H9 (cell line): ENCODE measurements at regions not wholly inside any gene's neighbourhood (a gene's known extent, or its start where the extent isn't known, plus 50 kb on each side); places are given as distances from the start of the nearest gene placed in this dataset.

Source experiments
- DNase-seq: peaks from one replicate; pipeline ENCODE4 v3.0.0-alpha.2; 2017
- H2AFZ ChIP-seq: one replicate; pipeline ENCODE4 v1.6.1; 2013; ENCODE audit warnings: mild to moderate bottlenecking, low read length, control low read depth, moderate library complexity
- H2AK5ac ChIP-seq: 2 replicates; pipeline ENCODE4 v1.6.1; 2013; ENCODE audit warnings: low read length, control low read depth, mixed read lengths; ENCODE audit not compliant: insufficient read length
- H2BK120ac ChIP-seq: one replicate; pipeline ENCODE4 v1.6.1; 2013; ENCODE audit warnings: low read depth, mild to moderate bottlenecking, low read length, control low read depth, inconsistent platforms; ENCODE audit not compliant: poor library complexity, severe bottlenecking
- H2BK12ac ChIP-seq: 2 replicates; pipeline ENCODE4 v1.6.1; 2013; ENCODE audit warnings: low read length, control low read depth, mixed read lengths, low read depth; ENCODE audit not compliant: insufficient read length
- H2BK15ac ChIP-seq: 2 replicates; pipeline ENCODE4 v1.6.1; 2013; ENCODE audit warnings: low read depth, low read length, control low read depth
- H2BK20ac ChIP-seq: one replicate; pipeline ENCODE4 v1.6.1; 2013; ENCODE audit warnings: low read depth, mild to moderate bottlenecking, low read length, control low read depth, inconsistent platforms; ENCODE audit not compliant: poor library complexity, severe bottlenecking
- H2BK5ac ChIP-seq: 2 replicates; pipeline ENCODE4 v1.6.1; 2013; ENCODE audit warnings: low read length, control low read depth, mixed read lengths; ENCODE audit not compliant: insufficient read length
- H3K14ac ChIP-seq: 2 replicates; pipeline ENCODE4 v1.6.1; 2013; ENCODE audit warnings: low read length, control low read depth; ENCODE audit not compliant: insufficient read depth
- H3K18ac ChIP-seq: 2 replicates; pipeline ENCODE4 v1.6.1; 2013; ENCODE audit warnings: low read depth, mild to moderate bottlenecking, mixed read lengths, low read length, control low read depth; ENCODE audit not compliant: insufficient read length
- H3K23ac ChIP-seq: 2 replicates; pipeline ENCODE4 v1.6.1; 2013; ENCODE audit warnings: low read length, control low read depth, mixed read lengths, low read depth; ENCODE audit not compliant: insufficient read length
- H3K23me2 ChIP-seq: 2 replicates; pipeline ENCODE4 v1.6.1; 2013; ENCODE audit warnings: low read depth, mild to moderate bottlenecking, mixed read lengths, low read length, control low read depth; ENCODE audit not compliant: insufficient read length, poor library complexity, severe bottlenecking
- H3K27ac ChIP-seq: 2 replicates; pipeline ENCODE4 v1.5.1; 2013; ENCODE audit warnings: low read length, control low read depth, mixed read lengths, low read depth; ENCODE audit not compliant: insufficient read length
- H3K27me3 ChIP-seq: 2 replicates; pipeline ENCODE4 v1.6.1; 2013; ENCODE audit warnings: low read length, control low read depth, inconsistent platforms; ENCODE audit not compliant: insufficient read depth
- H3K4ac ChIP-seq: 2 replicates; pipeline ENCODE4 v1.6.1; 2013; ENCODE audit warnings: low read depth, mild to moderate bottlenecking, control low read depth, inconsistent platforms, low read length, moderate library complexity
- H3K4me1 ChIP-seq: 2 replicates; pipeline ENCODE4 v1.6.1; 2013; ENCODE audit warnings: low read length, control low read depth, inconsistent platforms; ENCODE audit not compliant: insufficient read depth
- H3K4me2 ChIP-seq: 2 replicates; pipeline ENCODE4 v1.6.1; 2013; ENCODE audit warnings: low read length, control low read depth, mixed read lengths; ENCODE audit not compliant: insufficient read length, insufficient read depth
- H3K56ac ChIP-seq: 2 replicates; pipeline ENCODE4 v1.6.1; 2013; ENCODE audit warnings: low read depth, mild to moderate bottlenecking, mixed read lengths, low read length, control low read depth; ENCODE audit not compliant: insufficient read length
- H3K79me1 ChIP-seq: 2 replicates; pipeline ENCODE4 v1.6.1; 2013; ENCODE audit warnings: low read depth, mild to moderate bottlenecking, moderate library complexity, low read length, control low read depth, inconsistent platforms; ENCODE audit not compliant: insufficient read depth, poor library complexity, severe bottlenecking
- H3K79me2 ChIP-seq: 2 replicates; pipeline ENCODE4 v1.6.1; 2013; ENCODE audit warnings: low read length, control low read depth, inconsistent platforms; ENCODE audit not compliant: insufficient read depth
- H3K9ac ChIP-seq: 2 replicates; pipeline ENCODE4 v1.6.1; 2013; ENCODE audit warnings: low read length, control low read depth, mixed read lengths; ENCODE audit not compliant: insufficient read length; ENCODE audit errors: extremely low read depth
- H3K9me3 ChIP-seq: one replicate; pipeline ENCODE4 v1.6.1; 2013; ENCODE audit warnings: low read depth, low read length, inconsistent platforms; ENCODE audit not compliant: control insufficient read depth
- H3T11ph ChIP-seq: one replicate; pipeline ENCODE4 v1.6.1; 2013; ENCODE audit warnings: mild to moderate bottlenecking, low read length, control low read depth, inconsistent platforms
- H4K20me1 ChIP-seq: one replicate; pipeline ENCODE4 v1.6.1; 2013; ENCODE audit not compliant: control insufficient read depth, insufficient read length, insufficient read depth
- H4K5ac ChIP-seq: 2 replicates; pipeline ENCODE4 v1.6.1; 2013; ENCODE audit warnings: low read depth, mild to moderate bottlenecking, mixed read lengths, low read length, control low read depth; ENCODE audit not compliant: insufficient read length
- H4K8ac ChIP-seq: replicated peaks from 2 replicates; pipeline ENCODE4 v1.6.1; 2013; ENCODE audit warnings: low read length, control low read depth, mixed read lengths, low read depth; ENCODE audit not compliant: insufficient read length
- H4K91ac ChIP-seq: 2 replicates; pipeline ENCODE4 v1.6.1; 2013; ENCODE audit warnings: low read depth, mild to moderate bottlenecking, moderate library complexity, mixed read lengths, low read length, control low read depth; ENCODE audit not compliant: insufficient read length
- H3K27ac Mint-ChIP-seq, 3 experiments: 2 replicates in 2 of 3; 3 replicates in 1 of 3; pipeline ENCODE4 v1.8.0; 2020 to 2021; ENCODE audit warnings: mixed read lengths in 3 of 3, mild to moderate bottlenecking in 1 of 3, moderate library complexity in 1 of 3
- H3K27me3 Mint-ChIP-seq: 2 replicates; pipeline ENCODE4 v1.8.0; 2021; ENCODE audit warnings: low read depth, mild to moderate bottlenecking, moderate library complexity, mixed read lengths
- H3K36me3 Mint-ChIP-seq, 3 experiments: 2 replicates in 2 of 3; 3 replicates in 1 of 3; pipeline ENCODE4 v1.8.0; 2020 to 2021; ENCODE audit warnings: low read depth in 3 of 3, mixed read lengths in 3 of 3; ENCODE audit not compliant: insufficient read depth in 1 of 3
- H3K4me1 Mint-ChIP-seq, 2 experiments: 2 replicates each; pipeline ENCODE4 v1.8.0; 2020; ENCODE audit warnings: mixed read lengths in 2 of 2
- H3K4me3 Mint-ChIP-seq, 2 experiments: 2 replicates in 1 of 2; 3 replicates in 1 of 2; pipeline ENCODE4 v1.8.0; 2020 to 2021; ENCODE audit warnings: mild to moderate bottlenecking in 2 of 2, mixed read lengths in 2 of 2, moderate library complexity in 1 of 2
- H3K9me3 Mint-ChIP-seq, 2 experiments: 2 replicates in 1 of 2; 3 replicates in 1 of 2; pipeline ENCODE4 v1.8.0; 2020; ENCODE audit warnings: mild to moderate bottlenecking in 2 of 2, mixed read lengths in 2 of 2, moderate library complexity in 1 of 2
- CTCF ChIP-seq: fragments of 200-600 bp; sonication (generic); conservative IDR thresholded peaks from 3 replicates; pipeline ENCODE4 v1.8.0; 2021; ENCODE audit warnings: antibody characterized with exemption, mild to moderate bottlenecking
- WGBS: extraction: QIAGEN DNeasy Blood & Tissue Kit; methylation state at CpG from one replicate; pipeline ENCODE4 v1.1.7; 2013; ENCODE audit warnings: missing lambda C conversion rate, low lambda C conversion rate, mixed read lengths; ENCODE audit not compliant: insufficient read length; ENCODE audit errors: extremely low coverage; 5-methylcytosine and 5-hydroxymethylcytosine counted together

GRCh38 chr4:175511861-175512260 is 300.2 kb downstream of the GPM6A start:
- H2BK12ac ChIP-seq: no peak overlapping the region
- no peak for DNase-seq
- H3K27me3 ChIP-seq: no peaks in the 10 kb centered on the region
- Mint-ChIP-seq H3K27ac (no peak overlapping the region), H3K4me3 (no peak overlapping the region), H3K4me1 (no peaks in the 10 kb centered on the region), H3K36me3 (no peaks in the 10 kb centered on the region), H3K9me3 (no peaks in the 10 kb centered on the region), H3K27me3 (no peaks in the 10 kb centered on the region; the same call in 1 of the 2 replicates)
- no peak for TF ChIP-seq CTCF
- H4K8ac ChIP-seq: no peak overlapping the region
- no peak overlapping the region for H3K14ac ChIP-seq
- H3T11ph ChIP-seq: no peak overlapping the region
- H2BK20ac ChIP-seq: no peak overlapping the region
- no peaks in the 10 kb centered on the region for H3K79me2 ChIP-seq
- no peaks in the 10 kb centered on the region for H4K20me1 ChIP-seq
- no peaks in the 10 kb centered on the region for H3K23me2 ChIP-seq
- no peak overlapping the region for H4K91ac ChIP-seq
- H2BK120ac ChIP-seq: no peak overlapping the region
- no peak overlapping the region for H2BK15ac ChIP-seq
- no peak overlapping the region for H2AFZ ChIP-seq
- no peak overlapping the region for H3K27ac ChIP-seq
- no peak overlapping the region for H3K18ac ChIP-seq
- H2AK5ac ChIP-seq: no peak overlapping the region
- H4K5ac ChIP-seq: no peak overlapping the region
- H3K56ac ChIP-seq: no peak overlapping the region
- no peaks in the 10 kb centered on the region for H3K4me1 ChIP-seq
- H3K23ac ChIP-seq: no peak overlapping the region
- H2BK5ac ChIP-seq: no peak overlapping the region
- H3K4me2 ChIP-seq: no peak overlapping the region
- no peaks in the 10 kb centered on the region for H3K79me1 ChIP-seq
- WGBS: no CpG with 5 or more reads among the region's 1 CpG
- no peak overlapping the region for H3K4ac ChIP-seq
- no peaks in the 10 kb centered on the region for H3K9me3 ChIP-seq
- H3K9ac ChIP-seq: no peak overlapping the region
